ENCODE measurements at regions not wholly inside any gene's neighbourhood (a gene's known extent, or its start where the extent isn't known, plus 50 kb on each side); places are given as distances from the start of the nearest gene placed in this dataset.

- H3K27ac ChIP-seq = no peak overlapping the region
- no peak for DNase-seq
- no peak overlapping the region for H3K4me3 ChIP-seq
- H3K9me3 ChIP-seq = no peaks in the 10 kb centered on the region
- TF ChIP-seq EP300 (IDR thresholded peaks at IDR 0.05) (no peak), POLR2AphosphoS5 (IDR thresholded peaks at IDR 0.05) (no peak), POLR2A (IDR thresholded peaks at IDR 0.05) (no peak), CTCF (IDR thresholded peaks at IDR 0.05) (no peak)
- H3K27me3 ChIP-seq = no peaks in the 10 kb centered on the region
- H3K4me1 ChIP-seq = no peaks in the 10 kb centered on the region
- 85 to 88% (median 87%) methylated on average over 3 of the region's 3 CpGs for WGBS, 5 donors
- intact Hi-C loops (cut with DNase I; ENCODE audit: low total_unique reads) = no loop called here
- no peaks in the 10 kb centered on the region for H3K36me3 ChIP-seq
These were observed 505.6 kb downstream of the PYDC2 start for GRCh38 chr3:191966556-191966955.

GRCh38 chr3:191968299-191968698 lies 507.3 kb downstream of the PYDC2 start:
- WGBS, 5 donors = 52 to 83% (median 79%) methylated on average over 3 of the region's 3 CpGs
- no peaks in the 10 kb centered on the region for H3K4me1 ChIP-seq
- TF ChIP-seq EP300 (IDR thresholded peaks at IDR 0.05) (no peak), CTCF (IDR thresholded peaks at IDR 0.05) (no peak), POLR2A (IDR thresholded peaks at IDR 0.05) (no peak), POLR2AphosphoS5 (IDR thresholded peaks at IDR 0.05) (no peak)
- intact Hi-C loops (cut with DNase I; ENCODE audit: low total_unique reads) = no loop called here
- no peak for DNase-seq
- no peak overlapping the region for H3K4me3 ChIP-seq
- H3K27me3 ChIP-seq = no peaks in the 10 kb centered on the region
- H3K27ac ChIP-seq = no peak overlapping the region
- H3K9me3 ChIP-seq = peaks cover 0 to 1% (median 0%) of the 10 kb centered on the region in 4 donors
- no peaks in the 10 kb centered on the region for H3K36me3 ChIP-seq

- 85 to 90% (median 89%) methylated on average over 8 of the region's 8 CpGs for WGBS, 5 donors
- TF ChIP-seq POLR2AphosphoS5 (IDR thresholded peaks at IDR 0.05) (no peak), EP300 (IDR thresholded peaks at IDR 0.05) (no peak), CTCF (IDR thresholded peaks at IDR 0.05) (no peak), POLR2A (IDR thresholded peaks at IDR 0.05) (no peak)
- DNase-seq = no peak
- Histone ChIP-seq H3K27me3 (no peaks in the 10 kb centered on the region), H3K4me3 (no peak overlapping the region), H3K27ac (no peak overlapping the region), H3K4me1 (no peaks in the 10 kb centered on the region), H3K36me3 (no peaks in the 10 kb centered on the region), H3K9me3 (peaks cover 0 to 12% (median 0%) of the 10 kb centered on the region in 4 donors)
- intact Hi-C loops (cut with DNase I; ENCODE audit: low total_unique reads) = no loop called here
These were observed 511.9 kb downstream of the PYDC2 start for GRCh38 chr3:191972714-191973398.

- no peak for DNase-seq
- intact Hi-C loops (cut with DNase I; ENCODE audit: low total_unique reads) = no loop called here
- TF ChIP-seq POLR2AphosphoS5 (IDR thresholded peaks at IDR 0.05) = no peak
- no peak for TF ChIP-seq CTCF (IDR thresholded peaks at IDR 0.05)
- no peak for TF ChIP-seq EP300 (IDR thresholded peaks at IDR 0.05)
- no peak for TF ChIP-seq POLR2A (IDR thresholded peaks at IDR 0.05)
- peaks cover 0 to 16% (median 0%) of the 10 kb centered on the region in 4 donors for H3K9me3 ChIP-seq
- no peaks in the 10 kb centered on the region for H3K27me3 ChIP-seq
- H3K4me1 ChIP-seq = no peaks in the 10 kb centered on the region
- H3K4me3 ChIP-seq = no peak overlapping the region
- H3K27ac ChIP-seq = no peak overlapping the region
- WGBS, 5 donors = 61 to 76% (median 70%) methylated on average over 3 to 6 of the region's 6 CpGs
- no peaks in the 10 kb centered on the region for H3K36me3 ChIP-seq
These were observed 512.9 kb downstream of the PYDC2 start for GRCh38 chr3:191973820-191974219.

All from stomach (tissue), 8 donors.